ENCODE measurements at regions not wholly inside any gene's neighbourhood (a gene's known extent, or its start where the extent isn't known, plus 50 kb on each side); places are given as distances from the start of the nearest gene placed in this dataset.

DNA sequence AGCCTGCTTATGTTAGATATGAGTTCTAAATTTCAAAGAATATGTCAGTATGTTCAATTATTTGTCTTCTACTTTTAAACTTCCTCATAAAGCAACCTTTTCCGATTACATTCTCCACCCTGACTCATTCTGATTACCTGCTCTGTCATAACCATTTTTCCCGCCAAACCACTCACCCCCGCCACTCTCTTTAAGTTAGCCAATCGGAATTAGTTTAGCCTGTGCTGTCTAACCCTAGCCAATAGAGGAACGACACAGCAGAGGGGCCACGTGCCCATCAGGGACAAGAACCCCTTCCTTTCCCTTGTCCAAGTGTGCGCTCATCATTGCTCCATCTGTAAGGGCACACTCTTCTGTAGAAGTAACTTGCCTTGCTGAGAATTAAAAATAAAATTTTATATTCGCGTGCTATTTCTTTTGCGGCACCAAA is 91.4 kb downstream of the CCDC71L start:
- TF ChIP-seq YY1 (IDR thresholded peaks at IDR 0.05; ENCODE audit: extremely low read depth, insufficient replicate concordance, low read depth, low read length) (no peak), POLR2A (IDR thresholded peaks at IDR 0.05; ENCODE audit: borderline replicate concordance, extremely low read depth, insufficient read depth, insufficient read length) (no peak), POLR2AphosphoS5 (IDR thresholded peaks at IDR 0.05; ENCODE audit: low read depth, low read length) (no peak), EZH2 (IDR thresholded peaks at IDR 0.05) (no peak), RAD21 (IDR thresholded peaks at IDR 0.05; ENCODE audit: low read depth) (no peak)
- TF ChIP-seq, protein P1, sequence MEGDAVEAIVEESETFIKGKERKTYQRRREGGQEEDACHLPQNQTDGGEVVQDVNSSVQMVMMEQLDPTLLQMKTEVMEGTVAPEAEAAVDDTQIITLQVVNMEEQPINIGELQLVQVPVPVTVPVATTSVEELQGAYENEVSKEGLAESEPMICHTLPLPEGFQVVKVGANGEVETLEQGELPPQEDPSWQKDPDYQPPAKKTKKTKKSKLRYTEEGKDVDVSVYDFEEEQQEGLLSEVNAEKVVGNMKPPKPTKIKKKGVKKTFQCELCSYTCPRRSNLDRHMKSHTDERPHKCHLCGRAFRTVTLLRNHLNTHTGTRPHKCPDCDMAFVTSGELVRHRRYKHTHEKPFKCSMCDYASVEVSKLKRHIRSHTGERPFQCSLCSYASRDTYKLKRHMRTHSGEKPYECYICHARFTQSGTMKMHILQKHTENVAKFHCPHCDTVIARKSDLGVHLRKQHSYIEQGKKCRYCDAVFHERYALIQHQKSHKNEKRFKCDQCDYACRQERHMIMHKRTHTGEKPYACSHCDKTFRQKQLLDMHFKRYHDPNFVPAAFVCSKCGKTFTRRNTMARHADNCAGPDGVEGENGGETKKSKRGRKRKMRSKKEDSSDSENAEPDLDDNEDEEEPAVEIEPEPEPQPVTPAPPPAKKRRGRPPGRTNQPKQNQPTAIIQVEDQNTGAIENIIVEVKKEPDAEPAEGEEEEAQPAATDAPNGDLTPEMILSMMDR (IDR thresholded peaks at IDR 0.05 in 2 of 3, conservative IDR thresholded peaks at IDR 0.05 in 1 of 3; ENCODE audit: borderline replicate concordance in 1 of 3, insufficient read depth in 1 of 3, low read depth in 2 of 3, low read length in 2 of 3): no peak

All from HCT116 (cell line).